ENCODE measurements at regions not wholly inside any gene's neighbourhood (a gene's known extent, or its start where the extent isn't known, plus 50 kb on each side); places are given as distances from the start of the nearest gene placed in this dataset.

- no peaks in the 10 kb centered on the region for H4K20me1 ChIP-seq (ENCODE audit: low read depth)
- DNase-seq (ENCODE audit: low spot score) = no peak
- no peaks in the 10 kb centered on the region for H3K79me2 ChIP-seq (ENCODE audit: low read depth)
- H3K4me2 ChIP-seq = no peak overlapping the region
- H3K4me3 ChIP-seq = no peak overlapping the region
- Mint-ChIP-seq H3K4me1 (no peaks in the 10 kb centered on the region), H3K9me3 (no peaks in the 10 kb centered on the region), H3K27me3 (ENCODE audit: insufficient read depth, low read depth) (peaks cover under 1% of the 10 kb centered on the region), H3K27ac (no peak overlapping the region), H3K4me3 (no peak overlapping the region), H3K36me3 (no peaks in the 10 kb centered on the region)
- TF ChIP-seq EZH2phosphoT487 (IDR thresholded peaks at IDR 0.05) = no peak
- TF ChIP-seq CTCF (IDR thresholded peaks at IDR 0.05) = no peak
- H3K4me1 ChIP-seq = peaks cover 10% of the 10 kb centered on the region
- H3K36me3 ChIP-seq = no peaks in the 10 kb centered on the region
- H2AFZ ChIP-seq (replicated peaks) = no peak overlapping the region
- no peaks in the 10 kb centered on the region for H3K27me3 ChIP-seq
- no peak overlapping the region for H3K9ac ChIP-seq
- H3F3A ChIP-seq (ENCODE audit: low read depth) = no peaks in the 10 kb centered on the region
- H3K27ac ChIP-seq = no peak overlapping the region
- H3K9me3 ChIP-seq (ENCODE audit: low read depth) = no peaks in the 10 kb centered on the region
Measured at GRCh38 chr17:27944546-27945332, 51.6 kb upstream of the LYRM9 start.

GRCh38 chr17:27945333-27945616, 52.1 kb upstream of the LYRM9 start:
- H4K20me1 ChIP-seq (ENCODE audit: low read depth) = no peaks in the 10 kb centered on the region
- H3K27me3 ChIP-seq = no peaks in the 10 kb centered on the region
- H3K4me2 ChIP-seq = no peak overlapping the region
- TF ChIP-seq CTCF (IDR thresholded peaks at IDR 0.05) = no peak
- TF ChIP-seq EZH2phosphoT487 (IDR thresholded peaks at IDR 0.05) = no peak
- no peak for TF ChIP-seq EZH2 (IDR thresholded peaks at IDR 0.05)
- H3K36me3 Mint-ChIP-seq = no peaks in the 10 kb centered on the region
- no peaks in the 10 kb centered on the region for H3K36me3 ChIP-seq
- H3K4me3 Mint-ChIP-seq = no peak overlapping the region
- no peaks in the 10 kb centered on the region for H3K4me1 Mint-ChIP-seq
- no peaks in the 10 kb centered on the region for H3K9me3 Mint-ChIP-seq
- H3K4me3 ChIP-seq = no peak overlapping the region
- no peak overlapping the region for H3K27ac Mint-ChIP-seq
- no peaks in the 10 kb centered on the region for H3K9me3 ChIP-seq (ENCODE audit: low read depth)
- H3K27ac ChIP-seq = no peak overlapping the region
- H3F3A ChIP-seq (ENCODE audit: low read depth) = no peaks in the 10 kb centered on the region
- no peak for DNase-seq (ENCODE audit: low spot score)
- no peak overlapping the region for H3K9ac ChIP-seq
- H3K79me2 ChIP-seq (ENCODE audit: low read depth) = no peaks in the 10 kb centered on the region
- peaks cover 10% of the 10 kb centered on the region for H3K4me1 ChIP-seq
- no peak overlapping the region for H2AFZ ChIP-seq (replicated peaks)
- peaks cover 4% of the 10 kb centered on the region for H3K27me3 Mint-ChIP-seq (ENCODE audit: insufficient read depth, low read depth)

- H2AFZ ChIP-seq (replicated peaks) = no peak overlapping the region
- no peak overlapping the region for H3K4me2 ChIP-seq
- no peak overlapping the region for H3K4me3 ChIP-seq
- H3K36me3 ChIP-seq = no peaks in the 10 kb centered on the region
- Mint-ChIP-seq H3K9me3 (no peaks in the 10 kb centered on the region), H3K27me3 (ENCODE audit: insufficient read depth, low read depth) (peaks cover 4% of the 10 kb centered on the region), H3K4me1 (peaks cover 4% of the 10 kb centered on the region), H3K27ac (no peak overlapping the region), H3K36me3 (no peaks in the 10 kb centered on the region), H3K4me3 (no peak overlapping the region)
- DNase-seq (ENCODE audit: low spot score) = no peak
- H4K20me1 ChIP-seq (ENCODE audit: low read depth) = no peaks in the 10 kb centered on the region
- H3K79me2 ChIP-seq (ENCODE audit: low read depth) = no peaks in the 10 kb centered on the region
- TF ChIP-seq CTCF (IDR thresholded peaks at IDR 0.05) (no peak), EZH2phosphoT487 (IDR thresholded peaks at IDR 0.05) (no peak)
- no peak overlapping the region for H3K9ac ChIP-seq
- no peaks in the 10 kb centered on the region for H3F3A ChIP-seq (ENCODE audit: low read depth)
- H3K4me1 ChIP-seq = peaks cover 10% of the 10 kb centered on the region
- no peaks in the 10 kb centered on the region for H3K9me3 ChIP-seq (ENCODE audit: low read depth)
- H3K27ac ChIP-seq = no peak overlapping the region
- no peaks in the 10 kb centered on the region for H3K27me3 ChIP-seq
Measured at GRCh38 chr17:27945953-27946352, 52.8 kb upstream of the LYRM9 start.
